ENCODE measurements at regions not wholly inside any gene's neighbourhood (a gene's known extent, or its start where the extent isn't known, plus 50 kb on each side); places are given as distances from the start of the nearest gene placed in this dataset.

DNA sequence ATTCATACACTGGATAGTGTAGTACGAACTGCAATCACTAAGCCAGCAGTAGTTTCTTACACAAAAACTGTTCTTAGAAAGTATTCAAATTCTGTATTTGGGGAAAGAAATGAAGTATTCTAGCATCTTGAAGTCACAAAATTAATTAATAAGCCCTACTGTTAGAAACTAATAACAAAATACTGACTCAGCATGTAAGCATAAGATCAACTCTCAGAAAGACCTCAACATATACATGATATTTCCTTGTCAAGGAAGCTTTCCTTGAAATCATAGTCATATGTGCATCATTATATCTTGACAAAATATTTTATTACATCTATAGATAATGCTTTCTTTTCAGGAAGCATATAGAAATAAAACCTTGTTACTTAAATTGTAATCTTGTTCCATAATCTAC is 115.5 kb upstream of the GOLGA6L6 start:
- no TSS peak for BruUV-seq (replicated peaks)
- Histone ChIP-seq H2AFZ (ENCODE audit: low read depth, low read length) (no peak overlapping the region), H3K9ac (replicated peaks; ENCODE audit: extremely low read depth, insufficient read depth, low read length) (no peak overlapping the region), H3K27me3 (ENCODE audit: control insufficient read depth in 2 of 2, insufficient read depth in 2 of 2, low read length in 2 of 2) (no peaks in the 10 kb centered on the region), H3K27ac (ENCODE audit: insufficient read depth, low read depth, low read length) (no peak overlapping the region), H3K4me2 (ENCODE audit: insufficient read depth, low read length) (no peak overlapping the region), H4K20me1 (replicated peaks; ENCODE audit: control insufficient read depth, extremely low read depth, insufficient read depth, low read length) (no peaks in the 10 kb centered on the region), H3K79me2 (ENCODE audit: control insufficient read depth, insufficient read depth, low read length) (no peaks in the 10 kb centered on the region), H3K9me3 (replicated peaks; ENCODE audit: control insufficient read depth, insufficient read depth, low read length) (peaks cover 7% of the 10 kb centered on the region), H3K4me1 (ENCODE audit: control insufficient read depth, extremely low read depth, insufficient read depth, low read length) (no peaks in the 10 kb centered on the region), H3K9me1 (replicated peaks; ENCODE audit: control insufficient read depth, extremely low read depth, insufficient read depth, low read length) (no peaks in the 10 kb centered on the region), H3K4me3 (replicated peaks in 1 of 3; ENCODE audit: insufficient read depth in 1 of 3, low read depth in 1 of 3, low read length in 3 of 3) (no peak overlapping the region), H3K36me3 (ENCODE audit: control insufficient read depth in 2 of 2, extremely low read depth in 1 of 2, insufficient read depth in 2 of 2, low read length in 2 of 2) (no peaks in the 10 kb centered on the region)
- FAIRE-seq, result no peak
- intact Hi-C loops (cut with micrococcal nuclease), result no loop called here
- POLR2A ChIA-PET, result no interaction called here
- TF ChIP-seq FOS (IDR thresholded peaks at IDR 0.05; ENCODE audit: borderline replicate concordance, insufficient read depth, low read length), result no peak
- no peak for TF ChIP-seq GATA2 (IDR thresholded peaks at IDR 0.05; ENCODE audit: insufficient read depth, insufficient read length, low read depth, low read length)
- TF ChIP-seq POLR2A (IDR thresholded peaks at IDR 0.05; ENCODE audit: low read depth, low read length), result no peak
- TF ChIP-seq MYC (IDR thresholded peaks at IDR 0.05; ENCODE audit: low read depth, low read length), result no peak
- TF ChIP-seq, protein P1, sequence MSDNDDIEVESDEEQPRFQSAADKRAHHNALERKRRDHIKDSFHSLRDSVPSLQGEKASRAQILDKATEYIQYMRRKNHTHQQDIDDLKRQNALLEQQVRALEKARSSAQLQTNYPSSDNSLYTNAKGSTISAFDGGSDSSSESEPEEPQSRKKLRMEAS (IDR thresholded peaks at IDR 0.05; ENCODE audit: insufficient read depth, insufficient read length), result no peak
- TF ChIP-seq, protein P2, sequence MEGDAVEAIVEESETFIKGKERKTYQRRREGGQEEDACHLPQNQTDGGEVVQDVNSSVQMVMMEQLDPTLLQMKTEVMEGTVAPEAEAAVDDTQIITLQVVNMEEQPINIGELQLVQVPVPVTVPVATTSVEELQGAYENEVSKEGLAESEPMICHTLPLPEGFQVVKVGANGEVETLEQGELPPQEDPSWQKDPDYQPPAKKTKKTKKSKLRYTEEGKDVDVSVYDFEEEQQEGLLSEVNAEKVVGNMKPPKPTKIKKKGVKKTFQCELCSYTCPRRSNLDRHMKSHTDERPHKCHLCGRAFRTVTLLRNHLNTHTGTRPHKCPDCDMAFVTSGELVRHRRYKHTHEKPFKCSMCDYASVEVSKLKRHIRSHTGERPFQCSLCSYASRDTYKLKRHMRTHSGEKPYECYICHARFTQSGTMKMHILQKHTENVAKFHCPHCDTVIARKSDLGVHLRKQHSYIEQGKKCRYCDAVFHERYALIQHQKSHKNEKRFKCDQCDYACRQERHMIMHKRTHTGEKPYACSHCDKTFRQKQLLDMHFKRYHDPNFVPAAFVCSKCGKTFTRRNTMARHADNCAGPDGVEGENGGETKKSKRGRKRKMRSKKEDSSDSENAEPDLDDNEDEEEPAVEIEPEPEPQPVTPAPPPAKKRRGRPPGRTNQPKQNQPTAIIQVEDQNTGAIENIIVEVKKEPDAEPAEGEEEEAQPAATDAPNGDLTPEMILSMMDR (IDR thresholded peaks at IDR 0.05; ENCODE audit: extremely low read depth in 1 of 2, insufficient read depth in 1 of 2, low read depth in 1 of 2, low read length in 2 of 2), result no peak
- TF ChIP-seq POLR2AphosphoS5 (IDR thresholded peaks at IDR 0.05; ENCODE audit: insufficient read depth, low read depth, low read length), result no peak
- no peak for TF ChIP-seq EZH2 (IDR thresholded peaks at IDR 0.05; ENCODE audit: borderline replicate concordance, low read depth, low read length, severe bottlenecking)
- no peak for TF ChIP-seq JUN (IDR thresholded peaks at IDR 0.05; ENCODE audit: borderline replicate concordance, insufficient read depth, insufficient read length, low read depth)
- DNase-seq (ENCODE audit: low read depth, low spot score), result no peak
- CTCF ChIA-PET, result no interaction called here
- dilution Hi-C loops (cut with MboI; ENCODE audit: extremely low pct_ligation_motif_present, low sequenced_read_pairs), result no loop called here
